Suppressor macrophage treated with lipopolysaccharide for 1 hour (primary cell): ENCODE measurements at regions not wholly inside any gene's neighbourhood (a gene's known extent, or its start where the extent isn't known, plus 50 kb on each side); places are given as distances from the start of the nearest gene placed in this dataset.
A peak's percentile ranks its signal among the peaks of the same experiment; 100 is the strongest.
"Not testable (repeated sequence)": the region's sequence is repeated elsewhere in the genome, so short reads cannot be mapped to it uniquely, and the experiment has no call there.

ENCODE experiments used
- DNase-seq, 3 donors: peaks; one replicate each; pipeline ENCODE4 v3.0.0-alpha.2; 2020 to 2022

DNA sequence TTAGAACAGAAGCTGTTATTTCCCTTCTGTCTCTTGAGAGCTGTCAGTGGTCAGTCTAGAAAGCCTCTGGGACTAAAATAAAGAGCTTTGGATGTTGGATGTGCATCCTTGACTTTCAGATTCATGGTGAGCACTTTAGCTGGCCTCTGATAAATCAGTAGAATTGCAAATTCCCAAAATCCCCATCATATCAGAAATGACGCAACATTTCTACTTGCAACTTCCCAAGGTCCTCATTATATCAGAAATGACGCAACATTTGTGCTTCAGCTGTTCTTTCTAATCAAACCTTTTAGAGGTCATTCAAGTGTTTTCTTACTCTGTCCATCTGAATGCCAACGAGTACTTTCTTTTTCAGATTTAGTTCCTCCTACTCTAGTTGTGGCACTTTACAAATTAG, 167.3 kb upstream of the MOCS2 start:
- DNase-seq, result no peak

DNA sequence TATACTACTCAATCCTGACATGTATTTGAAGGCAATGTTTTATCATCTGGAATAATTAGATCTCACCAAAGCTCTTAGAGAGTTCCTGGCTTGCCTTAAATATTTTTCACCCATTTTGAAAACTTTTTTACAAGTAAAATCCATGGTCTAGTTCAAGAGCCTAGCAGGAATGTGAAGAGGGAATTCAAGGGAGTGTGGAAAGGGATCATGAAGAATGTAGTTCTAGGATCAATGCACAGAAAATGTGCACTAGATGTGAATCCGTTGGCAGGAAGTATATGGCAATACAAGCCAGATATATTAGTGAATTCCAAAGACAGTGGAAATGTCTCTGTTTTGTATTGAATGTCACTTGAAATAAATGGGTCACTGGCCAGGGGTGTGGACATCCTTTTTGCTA, 167.9 kb upstream of the MOCS2 start:
- no peak for DNase-seq

DNA sequence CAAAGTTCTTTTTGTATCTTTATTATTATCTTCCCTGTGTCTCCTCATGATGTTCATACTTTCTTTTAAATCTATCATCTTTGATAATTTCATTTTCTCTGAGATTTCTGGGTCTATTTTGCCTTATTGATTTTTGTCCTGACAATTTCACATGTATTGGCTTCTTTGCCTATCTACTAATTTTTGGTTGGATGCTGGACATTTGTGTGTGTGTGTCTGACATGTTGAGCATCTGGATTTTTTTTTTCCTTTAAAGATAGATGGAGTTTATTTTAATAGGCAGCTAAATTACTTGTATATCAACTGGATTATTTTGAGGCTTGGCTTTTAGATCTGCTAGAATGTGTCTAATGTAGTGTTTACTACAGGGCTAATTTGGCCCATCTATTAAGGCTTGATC, 178.0 kb upstream of the MOCS2 start:
- DNase-seq, result no peak

DNA sequence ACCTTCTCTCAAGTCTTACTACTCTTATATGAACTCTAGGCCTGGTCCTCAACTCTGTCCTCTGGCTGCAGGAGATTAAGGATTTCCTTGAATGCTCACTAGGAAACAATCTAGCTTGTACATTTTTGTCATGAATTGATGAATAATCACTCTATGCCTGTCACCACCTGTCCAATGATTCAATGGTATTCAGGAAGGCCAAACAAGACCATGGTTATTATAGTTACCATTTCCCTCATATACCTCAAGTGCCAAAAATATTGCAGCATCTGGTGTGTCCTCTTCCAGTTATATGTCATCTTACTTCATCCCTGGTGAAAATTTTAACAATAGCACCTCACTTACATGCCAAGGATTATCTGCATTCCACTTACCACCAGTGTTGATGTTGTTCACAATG, 179.0 kb upstream of the MOCS2 start:
- no peak for DNase-seq

DNA sequence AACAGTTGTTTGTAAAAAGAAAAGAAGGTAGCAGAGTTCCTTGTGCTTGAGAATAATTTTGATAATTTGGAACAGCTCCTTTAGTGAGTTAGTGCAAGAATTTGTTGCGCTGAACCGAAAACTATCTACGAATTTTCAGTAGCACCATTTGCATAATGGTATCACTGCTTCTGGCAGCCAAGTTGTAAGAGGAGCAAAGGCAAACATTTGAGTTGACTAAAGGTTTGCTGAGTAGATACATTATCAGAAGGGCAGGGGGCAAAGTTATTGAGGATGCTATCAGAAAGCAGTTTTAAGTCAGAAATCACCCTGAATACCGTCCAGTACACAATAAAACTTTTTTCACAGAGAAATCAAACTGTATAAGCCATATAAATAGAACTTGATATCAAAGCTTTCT, 181.5 kb upstream of the MOCS2 start:
- DNase-seq, result no peak

DNA sequence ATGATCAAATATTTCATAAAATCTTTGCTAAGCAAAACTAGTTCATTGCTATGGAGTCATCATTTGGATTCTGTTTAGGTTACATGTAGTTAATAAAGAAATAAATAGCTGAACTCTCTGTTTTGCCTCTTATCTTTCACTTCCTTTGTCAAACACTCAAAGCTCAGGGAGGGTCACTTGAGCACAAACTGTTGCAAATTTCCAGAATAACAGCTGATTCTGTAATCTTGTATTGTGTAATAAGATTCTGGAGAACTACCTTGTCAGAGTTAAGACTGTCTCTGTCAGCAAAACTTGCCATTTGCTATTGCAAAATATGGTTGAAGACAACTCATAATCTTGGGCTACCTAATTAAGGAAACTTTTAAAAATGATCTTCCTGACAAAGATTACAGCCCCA, 182.0 kb upstream of the MOCS2 start:
- peak; percentile 20 to 57 (median 46) for DNase-seq

DNA sequence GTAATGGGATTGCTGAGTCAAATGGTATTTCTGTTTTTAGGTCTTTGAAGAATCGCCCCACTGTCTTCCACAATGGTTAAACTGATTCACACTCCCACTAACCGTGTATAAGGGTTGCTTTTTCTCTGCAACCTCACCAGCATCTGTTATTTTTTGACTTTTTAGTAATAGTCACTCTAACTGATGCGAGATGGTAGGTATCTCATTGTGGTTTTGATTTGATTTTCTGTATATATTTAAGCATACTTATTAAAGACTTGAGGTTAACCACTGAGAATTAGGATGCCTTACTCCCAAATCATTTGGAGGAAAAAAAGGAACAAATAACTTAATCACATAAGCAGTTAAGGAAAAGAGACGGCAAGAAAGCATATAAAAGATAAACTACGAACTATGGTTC, 181.6 kb upstream of the FST start:
- no peak for DNase-seq

DNA sequence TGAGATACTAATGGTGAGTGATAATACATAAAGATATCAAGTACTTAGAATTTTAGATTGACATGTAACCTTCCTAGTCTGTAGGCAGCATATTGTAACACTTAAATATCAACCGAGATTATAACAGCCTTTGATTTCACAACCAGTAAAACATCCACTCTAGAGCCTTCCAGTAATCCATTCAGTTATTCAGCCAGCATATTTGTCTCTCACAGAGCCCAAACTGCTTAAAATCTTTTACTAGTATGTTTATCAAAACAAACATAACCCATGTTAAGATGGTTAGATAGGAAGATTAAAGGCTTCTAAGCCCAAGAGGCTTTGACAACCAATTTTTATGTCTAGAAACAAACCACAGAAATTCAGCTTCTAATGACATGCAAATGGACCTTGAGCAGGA, 177.9 kb upstream of the FST start:
- DNase-seq, result no peak

DNA sequence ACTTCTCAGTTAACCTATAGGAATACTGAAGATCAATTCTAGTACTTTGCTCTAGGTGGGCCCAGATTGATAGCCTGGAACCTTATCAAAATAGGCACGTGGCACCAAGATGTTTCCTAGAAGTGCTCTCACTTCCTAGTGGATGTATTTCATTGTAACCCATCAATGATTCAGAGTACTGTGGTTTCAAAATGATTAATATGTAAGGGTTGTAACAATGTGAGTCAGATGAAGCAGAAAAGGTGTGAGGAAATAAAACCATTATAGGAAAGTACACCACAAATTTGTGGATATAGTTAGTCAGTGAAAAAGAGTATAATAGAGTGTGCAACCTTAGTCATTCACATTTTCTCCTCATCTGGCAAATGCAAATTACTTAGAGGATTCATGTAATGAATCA, 177.3 kb upstream of the FST start:
- peak in 1 of 3 donors; percentile 20 for DNase-seq

DNA sequence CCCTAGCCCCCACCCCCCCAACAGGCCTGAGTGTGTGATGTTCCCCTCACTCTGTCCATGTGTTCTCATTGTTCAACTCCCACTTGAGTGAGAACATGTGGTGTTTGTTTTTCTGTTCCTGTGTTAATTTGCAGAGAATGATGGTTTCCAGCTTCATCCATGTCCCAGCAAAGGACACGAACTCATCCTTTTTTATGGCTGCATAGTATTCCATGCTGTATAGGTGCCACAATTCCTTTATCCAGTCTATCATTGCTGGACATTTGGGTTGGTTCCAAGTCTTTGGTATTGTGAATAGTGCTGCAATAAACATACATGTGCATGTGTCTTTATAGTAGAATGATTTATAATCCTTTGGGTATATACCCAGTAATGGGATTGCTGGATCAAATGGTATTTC, 175.1 kb upstream of the FST start:
- DNase-seq, result not testable (repeated sequence)

DNA sequence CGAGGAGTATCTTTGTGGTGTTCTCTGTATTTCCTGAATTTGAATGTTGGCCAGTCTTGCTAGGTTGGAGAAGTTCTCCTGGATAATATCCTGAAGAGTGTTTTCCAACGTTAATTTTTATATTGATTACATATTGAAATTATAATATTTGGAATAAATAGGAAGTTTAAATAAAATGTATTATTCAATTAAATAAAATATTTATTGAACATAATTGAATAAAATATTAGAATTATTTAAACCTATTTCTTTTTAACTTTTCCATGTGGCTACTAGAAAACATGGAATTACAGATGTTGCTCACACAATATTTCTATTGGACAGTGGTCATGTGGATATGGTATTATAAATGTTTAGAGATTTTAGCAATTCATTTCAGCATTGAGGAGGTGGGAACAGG, 170.8 kb upstream of the FST start:
- no peak for DNase-seq

DNA sequence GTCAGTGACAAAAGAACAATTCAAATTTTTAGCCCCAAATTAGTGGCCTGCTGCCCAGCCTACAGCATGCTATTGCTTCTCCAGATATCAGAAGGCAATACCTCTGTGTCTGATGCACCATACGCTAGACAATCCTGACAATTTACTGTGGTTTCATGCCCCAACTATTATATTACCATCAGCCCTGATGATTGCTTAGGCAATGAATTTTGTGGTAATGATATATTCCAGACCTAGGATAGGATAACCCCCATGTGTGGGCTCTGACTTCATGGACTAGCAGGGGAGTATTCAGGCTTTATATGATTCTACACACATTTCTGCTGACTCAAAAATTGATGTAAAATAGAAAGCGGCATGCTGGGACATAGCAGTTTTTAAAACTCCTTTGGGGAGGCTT, 168.7 kb upstream of the FST start:
- no peak for DNase-seq

DNA sequence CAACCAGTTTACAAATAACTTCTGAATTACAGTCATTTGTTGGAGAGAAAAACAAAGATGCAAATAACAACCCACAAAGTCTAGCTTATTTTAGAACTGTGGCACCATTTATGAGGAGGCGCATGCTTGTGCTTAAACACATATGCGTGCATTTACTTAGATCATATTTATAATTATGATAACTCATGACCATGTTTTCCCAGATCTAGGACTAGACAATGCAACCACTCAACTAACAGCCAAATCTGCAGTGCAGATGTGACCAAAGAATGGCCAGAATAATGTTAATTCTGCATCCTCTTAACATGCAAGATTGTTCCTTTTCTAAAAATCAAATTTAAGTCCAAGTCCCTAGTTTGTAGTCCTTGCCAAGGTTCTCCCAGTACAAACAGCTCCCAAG, 167.3 kb upstream of the FST start:
- DNase-seq, result no peak

DNA sequence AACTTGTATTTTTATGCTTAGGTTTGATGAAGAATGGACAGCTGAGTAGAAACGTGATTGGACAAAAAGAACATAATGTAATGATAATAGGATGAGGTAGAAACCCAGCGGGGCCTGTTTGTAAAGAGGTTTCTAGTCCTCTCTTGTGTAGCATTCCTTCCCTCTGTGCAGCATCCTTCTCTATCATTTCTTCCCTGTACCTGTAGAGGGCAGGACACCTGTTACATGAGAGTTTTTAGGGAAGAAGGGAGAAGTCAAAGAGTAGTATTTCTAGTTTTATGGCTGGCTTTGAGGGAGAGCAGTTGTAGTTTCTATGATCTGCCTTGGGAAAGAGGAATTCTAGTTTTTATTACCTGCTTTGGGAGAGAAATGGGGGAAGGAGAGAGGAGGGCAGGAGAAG, 162.1 kb upstream of the FST start:
- no peak for DNase-seq

DNA sequence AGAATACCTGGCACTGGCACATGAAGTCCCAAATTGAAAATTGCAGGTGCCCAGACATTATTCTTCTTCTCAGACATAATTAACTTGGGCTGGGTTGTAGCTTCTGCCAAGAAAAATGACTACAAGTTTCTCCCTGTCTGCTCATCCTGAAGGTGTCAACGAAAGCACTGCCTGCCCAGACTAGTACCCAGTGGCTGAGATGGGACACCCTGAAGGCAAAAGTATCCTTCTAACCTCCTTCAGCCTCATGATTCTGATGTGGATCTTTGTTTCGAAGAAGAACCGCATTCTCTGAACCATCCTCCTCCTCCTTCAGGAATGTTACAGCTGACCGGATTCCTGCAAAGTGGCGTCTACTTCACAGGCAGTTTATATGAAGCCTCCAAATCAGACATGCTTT, 161.1 kb upstream of the FST start:
- DNase-seq, result no peak

DNA sequence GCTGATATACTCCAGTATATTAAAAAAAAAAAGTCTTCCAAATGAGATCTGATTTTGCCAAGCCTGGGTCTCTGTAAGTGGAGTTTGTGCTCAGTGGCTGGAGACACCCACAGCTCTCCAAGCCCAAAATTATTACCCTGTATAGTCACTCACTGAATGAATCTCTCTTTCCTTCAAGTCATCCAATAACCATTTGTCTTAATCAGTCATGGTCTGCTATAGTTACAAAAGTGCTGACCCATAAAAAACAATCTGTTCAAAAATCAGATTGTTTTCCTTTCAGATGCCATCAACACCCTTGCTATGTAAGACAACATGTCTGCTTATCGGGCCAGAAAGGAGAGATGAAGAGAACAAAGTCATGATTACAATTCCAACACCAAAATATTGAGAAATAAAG, 159.4 kb upstream of the FST start:
- no peak for DNase-seq

DNA sequence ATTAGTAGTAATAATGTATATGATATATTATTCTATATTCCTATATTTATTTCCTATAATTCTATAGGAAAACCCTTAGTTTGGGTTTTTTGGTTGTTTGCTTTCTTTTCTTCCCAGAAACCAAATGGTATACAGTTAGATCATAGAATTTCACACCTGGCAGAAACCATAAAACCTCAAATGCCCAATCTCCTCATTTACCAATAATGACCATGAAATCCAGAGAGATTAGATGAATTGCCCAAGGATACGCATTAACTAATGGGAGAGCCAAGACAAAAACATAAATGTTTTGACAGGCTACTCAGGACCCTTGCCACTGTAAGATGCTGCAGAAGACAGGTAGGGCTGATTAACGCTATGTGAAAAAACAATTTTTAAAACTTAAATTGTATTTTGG, 158.7 kb upstream of the FST start:
- DNase-seq, result no peak

DNA sequence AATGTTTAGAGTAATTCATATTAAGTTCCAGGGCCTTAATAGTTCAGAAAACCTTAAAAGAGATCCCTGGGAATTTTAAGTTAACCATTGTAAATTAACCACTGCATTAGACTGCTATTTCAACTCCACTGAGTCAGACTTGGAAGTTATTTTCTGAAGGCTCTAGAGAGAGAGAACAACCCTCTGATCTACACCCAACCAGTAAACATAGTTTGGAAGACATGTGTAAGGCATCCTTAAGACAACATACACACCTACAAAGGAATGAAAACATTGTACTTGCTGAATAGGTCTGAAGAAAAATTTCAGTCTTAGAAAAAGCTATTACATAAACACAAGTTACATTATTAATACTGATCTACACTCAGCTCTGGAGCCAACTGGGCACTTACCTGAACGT, 158.2 kb upstream of the FST start:
- DNase-seq, result no peak

DNA sequence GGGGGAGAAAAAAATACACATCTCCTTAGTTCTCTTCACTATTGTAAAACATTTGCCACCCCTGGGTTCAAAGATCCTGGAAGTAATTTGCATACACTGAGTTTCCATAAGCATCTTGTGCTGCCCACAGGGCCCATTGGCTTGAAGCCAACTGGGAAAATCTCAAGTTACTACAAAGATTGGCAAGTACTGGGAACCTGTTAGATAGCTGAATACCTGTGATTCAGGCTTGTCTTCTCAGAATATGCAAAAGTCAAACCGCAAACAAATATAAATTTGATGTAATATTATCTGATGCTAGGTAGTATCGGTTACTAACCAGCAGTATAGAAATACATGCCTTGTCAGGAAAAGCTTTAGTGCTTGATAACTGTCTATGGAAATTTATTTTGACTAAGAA, 156.9 kb upstream of the FST start:
- no peak for DNase-seq

DNA sequence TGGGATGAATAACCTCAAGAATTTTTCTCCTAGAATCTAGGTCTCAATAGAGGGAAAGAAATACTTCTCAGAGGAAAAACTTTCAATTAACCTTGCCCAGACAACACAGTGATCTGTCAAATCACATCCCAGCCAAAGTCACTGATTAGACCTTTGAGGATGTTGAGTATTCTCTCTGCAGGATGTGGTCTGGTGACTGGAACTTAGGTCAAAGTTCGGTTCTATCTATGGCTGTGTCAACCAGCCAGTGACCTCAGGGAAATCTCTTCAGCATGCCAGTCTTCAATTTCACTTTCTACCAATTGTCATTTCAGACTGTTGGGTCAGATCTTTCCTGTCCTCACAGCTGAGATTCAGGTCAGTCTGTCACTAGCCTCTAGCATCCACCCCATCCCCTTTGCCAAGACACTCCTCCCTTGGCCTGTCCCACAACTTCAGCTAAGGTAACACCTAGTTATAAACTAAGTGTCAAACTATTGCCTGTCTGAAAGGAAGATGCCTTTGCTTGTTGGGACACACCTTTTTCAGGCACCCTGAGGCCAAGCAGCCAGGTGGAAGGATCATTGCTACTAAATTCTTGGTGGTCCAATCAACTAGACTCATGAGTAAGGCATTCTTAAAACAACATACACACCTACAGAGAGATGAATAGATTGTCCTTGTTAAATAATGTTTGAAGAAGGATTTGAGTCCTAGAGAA, 156.3 kb upstream of the FST start:
- no peak for DNase-seq

DNA sequence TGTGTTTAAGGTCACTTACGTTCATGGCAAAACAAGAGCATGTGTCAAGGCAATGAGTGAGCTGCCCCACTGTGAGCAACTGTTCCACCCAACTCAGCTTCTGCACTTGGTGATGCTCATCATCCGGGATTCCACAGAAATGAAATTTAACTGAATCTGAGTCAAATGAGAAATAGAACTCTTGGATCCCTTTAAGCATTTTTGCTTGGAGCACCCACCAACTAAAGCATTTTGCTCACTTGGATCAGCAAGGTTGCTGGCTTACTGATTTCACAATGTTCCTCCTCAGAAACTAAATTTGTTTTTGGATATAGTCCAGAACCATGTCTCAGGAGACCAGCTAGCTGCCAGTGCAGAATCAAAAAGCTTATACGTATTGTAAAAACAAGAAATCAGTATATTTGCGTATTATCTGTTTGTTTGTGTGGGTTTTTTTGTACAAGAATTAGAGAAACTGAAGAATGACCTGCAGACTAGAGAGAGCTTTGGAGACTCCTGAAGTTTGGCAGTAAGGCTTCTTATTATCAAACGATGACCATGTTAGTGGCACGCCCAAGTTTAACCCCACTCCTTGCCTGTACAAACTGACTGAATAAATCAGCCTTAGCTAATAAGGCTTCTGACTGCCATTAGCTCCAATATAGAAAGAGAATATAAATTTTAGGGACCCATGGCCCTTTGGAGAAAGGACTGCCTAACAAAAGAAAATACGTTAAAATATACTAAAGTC, 153.8 kb upstream of the FST start:
- DNase-seq, result no peak

DNA sequence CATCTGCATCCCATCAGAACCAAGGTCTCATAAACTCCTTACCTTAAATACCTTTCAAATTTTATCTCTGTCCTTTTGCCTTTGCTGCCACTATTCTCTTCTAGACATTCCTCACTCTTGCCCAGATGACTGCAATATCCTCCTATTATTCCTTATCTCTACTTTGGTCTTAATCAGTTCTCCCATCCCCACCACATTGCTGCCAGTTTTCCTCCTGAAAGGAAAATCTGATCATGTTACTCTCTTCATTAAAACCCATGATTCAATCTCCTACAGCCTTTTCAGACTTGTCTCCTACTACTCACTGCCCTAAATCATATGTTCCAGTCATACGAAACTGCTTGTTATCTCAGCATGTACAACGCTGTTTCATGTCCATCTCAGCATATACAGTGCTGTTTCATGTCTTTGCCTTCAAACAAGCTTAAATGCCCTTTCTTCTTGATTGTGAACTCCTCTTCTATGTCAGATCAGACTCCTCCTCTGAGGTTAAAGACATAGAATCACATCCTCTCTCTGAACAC, 152.6 kb upstream of the FST start:
- DNase-seq, result no peak

DNA sequence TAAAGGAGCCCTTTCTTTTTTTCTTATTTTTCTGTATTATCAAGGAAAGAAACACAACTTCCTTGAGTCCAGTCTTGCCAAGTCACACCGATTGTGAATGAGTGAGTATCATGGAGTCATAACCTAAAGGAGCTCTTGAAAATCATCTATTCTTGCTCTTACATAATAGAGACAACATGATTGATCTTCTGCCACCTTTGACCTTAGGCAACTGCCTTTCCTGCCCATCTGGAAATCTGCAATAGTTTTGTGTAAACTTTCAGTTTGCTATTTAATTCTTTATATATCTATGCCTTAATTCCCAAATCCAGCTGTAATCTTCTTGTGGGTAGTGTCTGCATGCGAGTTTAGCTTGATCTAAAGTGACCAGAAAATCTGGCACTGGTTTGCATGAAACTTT, 149.9 kb upstream of the FST start:
- no peak for DNase-seq

DNA sequence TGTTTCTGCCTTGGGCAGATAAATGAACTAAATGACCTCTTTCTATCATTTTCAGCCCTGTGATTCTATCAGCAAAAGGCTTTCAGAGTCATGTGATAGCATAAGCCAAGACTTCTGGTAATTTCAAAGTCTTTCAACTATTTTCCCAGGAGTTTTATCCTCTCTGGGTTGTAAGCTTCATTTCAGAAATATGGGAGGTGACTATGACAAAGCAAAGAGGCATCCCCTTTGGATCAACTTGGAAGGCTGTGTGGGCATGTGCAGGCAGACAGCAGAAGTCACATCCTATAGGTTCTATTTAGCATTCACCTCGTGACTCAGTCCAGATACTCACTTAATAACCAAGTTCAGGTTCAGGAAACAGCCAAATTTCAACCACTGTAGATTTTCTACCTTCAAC, 149.0 kb upstream of the FST start:
- no peak for DNase-seq

DNA sequence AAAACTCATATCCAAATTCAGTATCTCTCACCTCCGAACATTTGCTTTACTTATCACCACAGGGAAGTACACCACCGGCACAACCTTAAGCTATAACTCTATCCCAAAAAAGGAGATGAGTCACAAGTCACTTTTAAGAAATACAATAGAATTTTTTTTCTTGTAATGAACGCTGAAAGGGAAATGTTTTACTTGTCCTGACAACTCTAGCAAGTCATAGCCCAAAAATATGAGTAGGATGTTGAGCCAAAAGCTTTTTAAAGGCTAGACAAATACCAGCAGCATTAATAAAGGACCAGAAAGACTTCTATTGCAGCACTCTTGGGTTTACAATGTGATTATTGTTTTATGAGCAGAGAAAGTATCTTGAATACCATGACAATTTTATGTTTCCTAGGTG, 147.3 kb upstream of the FST start:
- DNase-seq, result no peak
